ENCODE measurements at regions not wholly inside any gene's neighbourhood (a gene's known extent, or its start where the extent isn't known, plus 50 kb on each side); places are given as distances from the start of the nearest gene placed in this dataset.
"Not testable (repeated sequence)": the region's sequence is repeated elsewhere in the genome, so short reads cannot be mapped to it uniquely, and the experiment has no call there.

- no peak for DNase-seq
- no peaks in the 10 kb centered on the region for H3K4me1 ChIP-seq (ENCODE audit: insufficient read depth, low read length)
- peaks cover 0 to 8% of the 10 kb centered on the region in 2 experiments for H3K9me3 ChIP-seq (ENCODE audit: control insufficient read depth in 1 of 2, insufficient read depth in 1 of 2, low read length in 2 of 2)
- TF ChIP-seq CTCF (IDR thresholded peaks at IDR 0.05) = no peak
- intact Hi-C loops (cut with DNase I, micrococcal nuclease) = no loop called here
- Mint-ChIP-seq H3K9me3 (no peaks in the 10 kb centered on the region), H3K27ac (no peak overlapping the region), H3K27me3 (peaks cover 20% of the 10 kb centered on the region), H3K36me3 (ENCODE audit: low read depth) (no peaks in the 10 kb centered on the region), H3K4me3 (no peak overlapping the region), H3K4me1 (ENCODE audit: low read depth) (no peaks in the 10 kb centered on the region)
- ATAC-seq (ENCODE audit: poor library complexity) = no peak
- ChIA-PET POLR2A (no interaction called here), CTCF (no interaction called here)
- H3K27ac ChIP-seq (ENCODE audit: low read depth in 1 of 2, low read length in 2 of 2) = no peak overlapping the region
- H3K4me3 ChIP-seq (ENCODE audit: low read length) = no peak overlapping the region
- H3K36me3 ChIP-seq (ENCODE audit: insufficient read depth, low read length) = no peaks in the 10 kb centered on the region
- H3K27me3 ChIP-seq (ENCODE audit: control insufficient read depth in 1 of 2, insufficient read depth in 2 of 2, low read length in 2 of 2) = peaks cover 0 to 4% of the 10 kb centered on the region in 2 experiments
Observed at GRCh38 chr2:190005513-190005912, 57.0 kb downstream of the MSTN start.

GRCh38 chr2:189999661-190000060 lies 62.9 kb downstream of the MSTN start:
- CTCF ChIA-PET = no interaction called here
- Mint-ChIP-seq H3K27ac (no peak overlapping the region), H3K27me3 (peaks cover 19% of the 10 kb centered on the region), H3K9me3 (peaks cover 13% of the 10 kb centered on the region), H3K4me3 (no peak overlapping the region), H3K36me3 (ENCODE audit: low read depth) (no peaks in the 10 kb centered on the region), H3K4me1 (ENCODE audit: low read depth) (no peaks in the 10 kb centered on the region)
- Histone ChIP-seq H3K4me1 (ENCODE audit: insufficient read depth, low read length) (no peaks in the 10 kb centered on the region), H3K27me3 (ENCODE audit: control insufficient read depth in 1 of 2, insufficient read depth in 2 of 2, low read length in 2 of 2) (peaks cover 0 to 4% of the 10 kb centered on the region in 2 experiments), H3K36me3 (ENCODE audit: insufficient read depth, low read length) (no peaks in the 10 kb centered on the region), H3K27ac (ENCODE audit: low read depth in 1 of 2, low read length in 2 of 2) (no peak overlapping the region), H3K4me3 (ENCODE audit: low read length) (no peak overlapping the region), H3K9me3 (ENCODE audit: control insufficient read depth in 1 of 2, insufficient read depth in 1 of 2, low read length in 2 of 2) (peaks cover 9 to 18% of the 10 kb centered on the region in 2 experiments)
- ATAC-seq (ENCODE audit: poor library complexity) (no peak), DNase-seq (no peak)
- intact Hi-C loops (cut with DNase I, micrococcal nuclease) = no loop called here
- POLR2A ChIA-PET = no interaction called here
- no peak for TF ChIP-seq CTCF (IDR thresholded peaks at IDR 0.05)

- H3K4me3 Mint-ChIP-seq; H3K27ac ChIP-seq (ENCODE audit: low read depth in 1 of 2, low read length in 2 of 2); CTCF ChIA-PET; H3K27me3 ChIP-seq (ENCODE audit: control insufficient read depth in 1 of 2, insufficient read depth in 2 of 2, low read length in 2 of 2); POLR2A ChIA-PET; DNase-seq; H3K4me3 ChIP-seq (ENCODE audit: low read length); H3K36me3 Mint-ChIP-seq (ENCODE audit: low read depth); intact Hi-C loops (cut with DNase I, micrococcal nuclease); H3K36me3 ChIP-seq (ENCODE audit: insufficient read depth, low read length); H3K4me1 Mint-ChIP-seq (ENCODE audit: low read depth); ATAC-seq (ENCODE audit: poor library complexity); H3K27ac Mint-ChIP-seq; H3K4me1 ChIP-seq (ENCODE audit: insufficient read depth, low read length): not testable (repeated sequence)
- peaks cover 14 to 18% of the 10 kb centered on the region in 2 experiments for H3K9me3 ChIP-seq (ENCODE audit: control insufficient read depth in 1 of 2, insufficient read depth in 1 of 2, low read length in 2 of 2)
- H3K9me3 Mint-ChIP-seq = peaks cover 16% of the 10 kb centered on the region
- H3K27me3 Mint-ChIP-seq = peaks cover 19% of the 10 kb centered on the region
Observed at GRCh38 chr2:189998665-189999064, 63.9 kb downstream of the MSTN start.

GRCh38 chr2:189997016-189997415 lies 65.5 kb downstream of the MSTN start:
- CTCF ChIA-PET = no interaction called here

More at GRCh38 chr2:189997016-189997415, 65.5 kb downstream of the MSTN start:
- Mint-ChIP-seq H3K36me3 (ENCODE audit: low read depth) (no peaks in the 10 kb centered on the region), H3K27me3 (peaks cover 14% of the 10 kb centered on the region), H3K27ac (no peak overlapping the region), H3K4me1 (ENCODE audit: low read depth) (no peaks in the 10 kb centered on the region), H3K9me3 (peaks cover 16% of the 10 kb centered on the region), H3K4me3 (no peak overlapping the region)
- no peak overlapping the region for H3K27ac ChIP-seq (ENCODE audit: low read depth in 1 of 2, low read length in 2 of 2)
- peaks cover 14 to 18% of the 10 kb centered on the region in 2 experiments for H3K9me3 ChIP-seq (ENCODE audit: control insufficient read depth in 1 of 2, insufficient read depth in 1 of 2, low read length in 2 of 2)
- no peak for TF ChIP-seq CTCF (IDR thresholded peaks at IDR 0.05)
- ATAC-seq (ENCODE audit: poor library complexity) (no peak), DNase-seq (no peak)
- intact Hi-C loops (cut with DNase I, micrococcal nuclease) = no loop called here
- no peaks in the 10 kb centered on the region for H3K36me3 ChIP-seq (ENCODE audit: insufficient read depth, low read length)
- POLR2A ChIA-PET = no interaction called here
- no peaks in the 10 kb centered on the region for H3K4me1 ChIP-seq (ENCODE audit: insufficient read depth, low read length)
- no peak overlapping the region for H3K4me3 ChIP-seq (ENCODE audit: low read length)
- H3K27me3 ChIP-seq (ENCODE audit: control insufficient read depth in 1 of 2, insufficient read depth in 2 of 2, low read length in 2 of 2) = peaks cover 0 to 4% of the 10 kb centered on the region in 2 experiments

Data from CD4-positive, alpha-beta T cell (primary cell).